GM18505 (cell line): ENCODE measurements at regions not wholly inside any gene's neighbourhood (a gene's known extent, or its start where the extent isn't known, plus 50 kb on each side); places are given as distances from the start of the nearest gene placed in this dataset.

Experiments
- ATAC-seq: cut with Tn5 transposase; IDR thresholded peaks from one replicate; pipeline ENCODE4 v1.9.1; 2021; ENCODE audit not compliant: unreplicated experiment
- POLR2A ChIP-seq: IDR thresholded peaks from 4 replicates; pipeline ENCODE4 v1.6.1; 2011; ENCODE audit warnings: borderline replicate concordance; ENCODE audit not compliant: insufficient read depth, insufficient read length; ENCODE audit errors: extremely low read depth

DNA sequence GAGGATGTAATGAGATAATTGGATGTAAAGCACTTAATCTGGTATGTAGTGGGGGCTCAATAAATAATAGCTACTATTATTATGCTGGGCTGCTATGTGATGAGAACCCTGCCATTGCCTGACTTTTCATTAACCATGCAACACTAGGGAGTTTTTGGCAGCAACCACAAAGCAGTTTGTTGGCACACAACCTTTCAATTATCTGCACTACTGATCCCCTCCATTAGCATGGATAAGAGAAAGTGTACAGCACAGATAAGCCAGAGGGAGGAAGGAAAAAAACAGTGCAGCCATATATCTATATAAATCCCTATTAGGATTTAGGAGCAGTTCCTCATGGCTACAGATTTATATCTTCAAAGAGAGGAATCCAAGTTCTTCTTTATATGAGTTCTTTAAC lies 498.5 kb downstream of the NUF2 start:
- no peak for ATAC-seq
- TF ChIP-seq POLR2A, result no peak

DNA sequence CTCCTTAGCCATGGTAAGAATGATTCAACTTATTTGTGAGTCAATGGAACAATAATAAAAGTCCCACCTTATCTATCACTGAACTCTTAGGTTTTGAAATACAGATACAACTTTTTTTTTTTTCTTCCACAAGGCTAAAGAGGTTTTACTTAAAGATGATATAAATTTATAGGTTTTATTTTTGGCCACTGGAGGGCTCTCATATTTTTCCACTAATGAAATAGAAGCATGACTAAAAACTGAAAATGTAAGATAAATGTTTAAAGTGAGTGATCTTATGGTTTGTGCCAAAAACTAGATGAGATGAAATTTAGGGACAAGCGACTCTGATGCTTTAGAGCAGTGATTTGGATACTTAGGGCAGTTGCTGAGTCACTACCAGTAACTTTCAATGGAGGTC lies 499.0 kb downstream of the NUF2 start:
- no peak for TF ChIP-seq POLR2A
- no peak for ATAC-seq

DNA sequence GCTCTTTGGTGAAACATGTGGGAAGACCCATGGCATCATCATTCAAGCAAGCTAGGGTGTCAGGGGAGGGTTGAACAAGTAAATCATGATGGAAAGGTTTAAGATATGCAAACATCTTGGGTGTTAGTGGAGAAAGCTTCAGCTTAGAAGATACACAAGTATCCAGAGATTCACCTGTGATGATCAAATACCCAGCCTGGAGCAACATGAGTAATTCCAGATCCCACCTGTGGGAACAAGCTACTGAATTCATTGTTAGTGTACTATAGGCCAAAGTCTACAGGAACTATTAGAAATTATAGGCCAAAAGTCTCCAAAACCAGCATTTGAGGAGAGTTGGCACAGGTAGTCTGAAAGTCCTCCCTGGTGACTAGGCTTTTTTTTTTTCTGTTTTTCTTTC lies 499.9 kb downstream of the NUF2 start:
- no peak for TF ChIP-seq POLR2A
- no peak for ATAC-seq

DNA sequence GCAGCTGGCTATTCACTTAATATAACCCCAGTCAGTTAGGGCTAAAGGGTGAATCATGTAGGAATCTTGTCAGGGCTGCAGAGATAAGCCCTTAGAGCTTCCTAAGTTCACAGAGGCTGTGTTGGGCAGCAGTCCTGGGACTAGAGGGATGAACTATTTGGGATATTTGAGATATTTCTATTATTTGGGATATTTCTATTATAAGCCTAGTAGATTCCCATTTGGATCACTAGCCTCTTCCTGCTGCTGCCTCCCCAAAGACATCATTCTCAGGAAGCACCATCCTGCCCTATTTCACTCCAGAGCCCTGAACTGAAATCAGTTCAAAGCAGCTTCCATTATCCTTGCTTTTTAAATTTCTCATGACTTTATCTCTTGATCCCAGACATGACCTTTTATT lies 501.3 kb downstream of the NUF2 start:
- TF ChIP-seq POLR2A, result no peak
- no peak for ATAC-seq

DNA sequence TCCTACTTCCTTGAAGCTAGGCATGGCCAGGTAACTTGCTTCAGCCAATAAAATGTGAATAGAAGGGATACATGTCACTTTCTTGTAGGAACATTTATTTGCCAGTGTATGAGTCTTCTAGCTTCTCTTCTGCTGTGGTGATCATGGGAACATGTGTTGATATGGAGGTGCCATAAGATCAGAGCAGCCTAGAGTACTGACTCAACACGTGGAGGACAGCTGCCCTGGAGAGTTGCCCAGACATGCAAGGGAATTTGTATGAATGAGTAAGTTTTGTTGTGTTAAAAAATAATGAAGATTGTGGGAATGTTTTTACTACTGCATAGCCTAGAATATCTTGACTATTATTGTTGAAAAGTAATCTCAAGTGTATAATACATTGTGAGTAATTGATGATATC lies 502.3 kb downstream of the NUF2 start:
- TF ChIP-seq POLR2A, result no peak
- no peak for ATAC-seq

DNA sequence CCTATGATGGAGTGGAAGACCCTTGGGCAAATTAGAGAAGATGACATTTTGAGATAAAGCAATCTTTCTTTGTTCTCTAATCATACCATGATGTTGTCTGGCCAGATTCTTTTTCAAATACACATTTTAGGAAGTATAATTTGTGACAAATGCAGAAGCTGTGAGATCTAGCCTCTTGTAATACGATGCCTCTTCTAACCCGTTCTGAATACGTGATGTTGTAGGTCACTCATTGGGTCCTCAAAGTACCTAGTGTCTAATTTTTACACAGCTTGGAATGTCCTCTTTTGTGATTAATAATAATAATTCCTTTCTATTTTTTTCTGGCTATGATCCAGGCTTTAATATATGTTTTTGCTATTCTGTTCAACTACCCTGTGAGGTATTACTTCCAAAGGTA lies 502.7 kb downstream of the NUF2 start:
- no peak for ATAC-seq
- TF ChIP-seq POLR2A, result no peak

DNA sequence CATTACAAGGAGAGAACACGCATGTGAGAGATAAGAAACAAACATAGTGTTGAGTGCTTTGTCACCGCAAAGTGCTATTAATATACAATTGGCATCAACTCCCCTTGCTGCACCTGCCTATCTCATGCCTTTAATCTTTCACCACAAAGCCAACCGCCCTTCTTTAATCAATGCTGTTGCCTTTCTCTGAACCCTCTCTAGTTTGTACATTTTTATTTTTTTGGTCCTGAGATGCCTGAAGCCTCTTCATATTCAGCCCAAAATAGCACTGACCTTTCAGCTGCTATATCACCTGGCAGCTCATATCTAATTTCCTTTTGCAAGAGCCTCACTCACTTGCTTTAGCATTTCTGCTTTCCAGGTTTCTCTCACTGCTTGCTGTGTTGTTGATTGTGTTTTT lies 504.7 kb downstream of the NUF2 start:
- no peak for TF ChIP-seq POLR2A
- ATAC-seq, result no peak

DNA sequence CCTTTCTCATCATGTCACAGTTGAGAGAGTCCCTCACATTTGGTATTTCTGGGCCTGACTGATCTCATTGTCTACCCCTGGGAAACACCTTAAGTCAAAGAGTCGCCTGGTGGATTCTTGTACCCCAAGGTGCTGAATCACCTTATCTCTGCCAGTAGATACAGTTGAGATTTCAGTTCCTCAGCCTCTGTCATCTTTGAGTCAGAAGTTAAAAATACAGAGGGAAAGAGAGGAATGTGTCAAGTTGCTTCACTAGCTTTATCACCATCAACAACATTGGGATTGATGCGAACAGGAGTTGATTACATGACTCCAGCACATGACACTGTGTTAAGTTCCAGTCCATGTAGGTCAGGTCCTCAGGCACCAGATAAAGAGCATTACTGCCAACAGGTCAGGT lies 513.0 kb downstream of the NUF2 start:
- TF ChIP-seq POLR2A, result no peak
- no peak for ATAC-seq

DNA sequence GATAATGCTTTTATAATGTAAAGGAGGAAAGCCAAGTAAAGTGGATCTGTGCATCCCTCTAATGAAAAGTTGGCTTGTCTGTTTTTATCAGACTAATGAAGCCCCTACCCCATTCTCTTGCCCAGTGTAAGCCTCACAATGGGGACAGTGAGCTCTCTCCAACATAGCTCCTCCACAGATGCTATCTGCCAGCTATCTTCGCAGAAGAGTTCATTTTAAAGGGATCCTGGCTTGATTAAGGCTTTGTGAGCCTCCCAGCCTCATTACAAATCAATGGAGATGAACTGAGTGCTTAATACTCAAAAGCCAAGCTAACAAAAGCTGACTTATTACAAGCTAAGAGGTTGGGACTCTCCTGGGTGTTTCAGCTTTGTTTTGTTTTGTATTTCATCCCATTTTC lies 514.7 kb downstream of the NUF2 start:
- ATAC-seq, result no peak
- TF ChIP-seq POLR2A, result no peak

DNA sequence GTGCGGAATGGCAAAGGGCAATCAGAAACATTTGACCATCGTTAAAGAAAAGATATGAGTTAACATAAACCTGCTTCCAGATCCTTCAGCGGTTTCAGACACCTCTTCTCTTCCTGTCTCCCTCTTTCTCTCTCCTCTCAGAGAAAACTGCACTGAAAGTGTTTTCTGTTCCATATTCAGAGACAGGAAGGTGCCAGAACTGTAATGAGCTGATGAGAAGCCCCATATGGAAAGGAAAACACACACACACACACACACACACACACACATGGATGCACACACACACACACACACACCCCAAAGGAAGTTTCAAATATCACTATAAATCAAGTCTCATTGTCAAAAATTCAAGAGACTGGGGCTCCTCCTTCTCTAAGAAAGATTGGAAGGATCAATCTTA lies 515.5 kb downstream of the NUF2 start:
- ATAC-seq, result no peak
- no peak for TF ChIP-seq POLR2A

DNA sequence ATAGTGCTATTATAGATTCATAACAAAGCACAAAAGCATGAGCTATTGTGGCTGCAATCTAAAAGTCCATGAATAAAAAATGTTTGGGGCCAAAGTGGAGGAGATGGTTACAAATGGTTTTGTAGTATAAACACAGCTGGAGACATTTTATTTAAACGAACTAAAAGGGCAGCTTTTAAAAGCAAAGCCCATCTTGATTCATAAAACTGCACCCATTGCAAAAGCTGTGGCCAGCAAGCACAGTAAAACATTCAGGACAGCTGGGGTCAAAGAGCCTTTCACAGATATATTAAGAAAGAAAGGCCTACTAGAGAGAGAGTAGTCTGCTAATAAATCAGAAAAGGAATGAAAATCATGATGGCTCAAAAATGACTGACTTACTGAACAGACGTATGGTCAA lies 520.8 kb downstream of the NUF2 start:
- no peak for ATAC-seq
- no peak for TF ChIP-seq POLR2A

DNA sequence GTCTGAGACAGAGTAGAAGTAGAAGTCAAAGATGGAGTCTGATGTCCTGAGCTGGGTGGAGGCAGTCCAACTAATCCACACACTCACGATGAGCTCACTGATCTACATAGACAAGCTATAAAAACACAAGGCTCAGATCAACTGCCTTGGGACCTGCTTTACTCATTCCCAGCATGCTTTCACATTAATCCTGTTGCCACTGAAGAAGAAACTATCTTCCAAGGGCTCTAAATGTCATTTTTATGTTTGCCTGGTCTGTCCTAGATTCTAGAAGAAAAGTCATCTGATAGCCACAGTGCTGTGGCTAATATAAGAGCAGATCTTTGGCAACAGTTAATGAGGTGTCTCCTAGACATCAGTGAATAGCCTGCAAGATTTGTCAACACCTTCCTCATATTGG lies 522.7 kb downstream of the NUF2 start:
- TF ChIP-seq POLR2A, result no peak

DNA sequence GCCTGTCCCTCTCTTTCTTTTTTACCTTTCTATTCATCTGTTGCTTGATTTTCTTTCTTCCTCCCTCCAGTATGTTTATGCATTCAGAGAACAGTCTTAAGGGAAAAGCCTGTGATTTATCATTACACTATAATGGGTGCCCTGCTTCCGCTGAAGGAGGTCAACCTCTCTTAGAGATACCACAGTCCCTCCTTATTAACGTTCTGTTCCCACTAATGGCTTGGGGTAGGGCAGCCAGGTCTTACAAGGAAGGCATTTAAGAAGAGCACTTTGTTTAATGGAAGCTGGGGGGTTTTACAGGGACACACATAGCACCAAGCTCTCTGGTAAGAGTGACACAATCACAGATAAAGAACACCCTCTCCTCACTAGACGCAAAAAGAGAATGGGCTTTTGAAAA lies 523.5 kb downstream of the NUF2 start:
- no peak for TF ChIP-seq POLR2A
- no peak for ATAC-seq

More for the DNA sequence above, 522.7 kb downstream of the NUF2 start:
- no peak for ATAC-seq

DNA sequence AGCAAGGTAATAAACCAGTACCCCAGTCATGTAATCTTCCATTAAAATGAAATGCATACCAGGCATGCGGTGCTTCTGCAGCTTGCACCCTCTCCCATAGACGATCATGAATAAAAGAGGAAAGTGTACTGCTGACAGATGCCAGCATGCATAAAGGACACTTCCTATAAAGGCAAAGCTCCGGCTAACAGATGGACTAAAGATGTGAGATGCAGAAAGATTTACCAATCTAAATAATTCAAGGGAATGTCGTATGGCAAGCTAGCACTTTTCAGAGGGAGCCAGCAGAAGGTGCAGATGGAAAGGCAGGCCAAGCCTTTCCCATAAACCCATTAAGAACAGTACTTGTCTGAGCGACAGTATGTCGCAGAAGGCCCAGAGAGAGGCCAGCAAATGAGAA lies 542.0 kb downstream of the NUF2 start:
- ATAC-seq, result no peak
- TF ChIP-seq POLR2A, result no peak

DNA sequence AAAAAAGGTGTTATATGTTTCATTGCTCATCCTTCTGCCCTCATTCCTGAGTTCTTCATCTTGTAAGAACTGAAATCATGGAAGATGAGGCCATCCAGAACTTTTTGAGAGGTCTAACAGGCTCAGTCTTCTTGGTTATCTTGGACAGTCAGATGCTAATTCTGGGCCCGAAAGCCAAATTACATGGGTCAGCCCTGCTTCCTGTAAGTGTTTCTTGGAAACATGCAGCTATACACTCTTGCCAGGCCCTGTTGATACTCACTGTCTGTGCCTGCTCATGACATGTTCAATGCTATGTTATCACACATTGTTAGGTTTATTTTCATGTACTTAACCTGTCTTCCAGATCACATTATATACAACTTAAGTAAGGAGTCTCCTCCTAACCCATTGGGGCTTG lies 542.5 kb downstream of the NUF2 start:
- no peak for TF ChIP-seq POLR2A
- no peak for ATAC-seq

DNA sequence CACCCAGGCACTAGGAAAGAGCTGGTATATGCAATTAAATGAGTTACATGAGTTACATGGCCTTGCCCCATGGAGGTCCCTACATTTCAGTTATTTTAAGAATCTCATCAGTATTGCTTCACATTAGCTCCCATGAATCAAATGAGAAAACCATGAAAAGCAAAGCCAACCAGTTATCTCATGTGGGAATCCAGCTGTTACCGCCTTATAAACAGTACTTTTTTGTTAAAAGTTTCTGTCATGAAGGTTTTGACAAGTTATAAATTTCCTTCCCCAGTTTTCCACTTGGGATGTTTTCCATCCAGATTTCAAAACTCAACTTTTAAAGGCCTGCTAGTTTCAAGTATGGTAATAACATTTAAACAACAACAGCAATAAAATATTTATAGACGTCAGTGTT lies 544.8 kb downstream of the NUF2 start:
- no peak for TF ChIP-seq POLR2A
- ATAC-seq, result no peak

DNA sequence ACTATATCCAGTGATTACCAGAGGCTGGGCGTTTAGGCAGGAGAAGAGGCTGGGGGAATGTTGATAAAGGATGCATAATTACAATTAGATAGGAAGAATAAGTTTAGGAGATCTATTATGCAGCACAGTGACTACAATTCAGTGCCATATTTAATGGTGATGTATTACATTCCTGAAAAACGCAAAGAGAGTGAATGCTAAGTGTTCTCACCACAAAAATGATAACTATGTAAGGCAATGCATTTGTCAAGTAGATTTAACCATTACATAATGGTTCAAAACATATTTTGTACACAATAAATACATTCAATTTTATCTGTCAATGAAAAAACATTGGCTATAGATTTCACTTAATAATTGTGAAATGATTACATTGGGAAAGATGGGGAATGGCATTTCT lies 548.9 kb downstream of the NUF2 start:
- ATAC-seq, result no peak
- no peak for TF ChIP-seq POLR2A

DNA sequence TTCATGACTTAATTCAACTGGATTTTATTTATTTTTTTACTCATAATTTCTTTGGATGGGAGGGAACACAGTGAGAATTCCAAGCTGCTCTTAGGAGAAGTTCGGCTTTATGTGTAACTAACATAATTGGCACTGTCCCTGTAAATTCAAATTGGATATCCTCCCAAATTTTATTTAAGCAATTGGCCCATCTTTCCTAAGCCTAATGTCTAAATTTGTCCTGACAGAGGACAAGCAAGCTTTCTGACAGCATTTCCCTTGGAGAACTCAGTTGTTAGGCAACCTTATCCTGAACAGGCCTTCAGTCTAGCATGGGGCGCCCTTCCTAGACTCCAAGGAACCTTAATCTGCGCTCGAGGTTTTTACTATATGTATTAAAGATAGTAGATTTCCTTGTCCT lies 550.3 kb downstream of the NUF2 start:
- ATAC-seq, result no peak
- no peak for TF ChIP-seq POLR2A
